HEK293 (cell line): ENCODE measurements at regions not wholly inside any gene's neighbourhood (a gene's known extent, or its start where the extent isn't known, plus 50 kb on each side); places are given as distances from the start of the nearest gene placed in this dataset.

Experiments
- ATF2 ChIP-seq: fragments of 450-650 bp; formaldehyde crosslinking; IDR thresholded peaks from 2 replicates; pipeline ENCODE4 v1.5.1; 2016; ENCODE audit warnings: missing biosample characterization, missing genetic modification characterization, low read depth
- CTCF ChIP-seq: fragments of 450-650 bp; formaldehyde crosslinking; IDR thresholded peaks from 2 replicates; pipeline ENCODE4 v1.5.1; 2016; ENCODE audit warnings: missing biosample characterization, missing genetic modification characterization
- OVOL3 ChIP-seq: fragments of 450-650 bp; formaldehyde crosslinking; IDR thresholded peaks from 2 replicates; pipeline ENCODE4 v1.5.1; 2016; ENCODE audit warnings: missing biosample characterization, missing genetic modification characterization
- SP2 ChIP-seq: fragments of 450-650 bp; formaldehyde crosslinking; IDR thresholded peaks from 2 replicates; pipeline ENCODE4 v1.5.1; 2016; ENCODE audit warnings: missing biosample characterization, missing genetic modification characterization
- TSHZ1 ChIP-seq: fragments of 450-650 bp; formaldehyde crosslinking; IDR thresholded peaks from 2 replicates; pipeline ENCODE4 v1.5.1; 2016; ENCODE audit warnings: missing biosample characterization, missing genetic modification characterization, borderline replicate concordance
- WT1 ChIP-seq: fragments of 450-650 bp; formaldehyde crosslinking; IDR thresholded peaks from 2 replicates; pipeline ENCODE4 v1.5.1; 2016; ENCODE audit warnings: missing biosample characterization, missing genetic modification characterization
- YY2 ChIP-seq: fragments of 450-650 bp; formaldehyde crosslinking; IDR thresholded peaks from 2 replicates; pipeline ENCODE4 v1.5.1; 2016; ENCODE audit warnings: missing biosample characterization, missing genetic modification characterization
- ZBTB26 ChIP-seq: fragments of 450-650 bp; formaldehyde crosslinking; optimal IDR thresholded peaks from 2 replicates; pipeline ENCODE3; 2016; ENCODE audit warnings: missing biosample characterization, mild to moderate bottlenecking, missing genetic modification characterization
- ZBTB8A ChIP-seq: fragments of 450-650 bp; formaldehyde crosslinking; IDR thresholded peaks from 2 replicates; pipeline ENCODE4 v1.5.1; 2016; ENCODE audit warnings: missing biosample characterization, missing genetic modification characterization
- ZIC2 ChIP-seq: fragments of 450-650 bp; formaldehyde crosslinking; IDR thresholded peaks from 2 replicates; pipeline ENCODE4 v1.5.1; 2016; ENCODE audit warnings: missing biosample characterization, missing genetic modification characterization
- ZNF639 ChIP-seq: fragments of 450-650 bp; formaldehyde crosslinking; IDR thresholded peaks from 2 replicates; pipeline ENCODE4 v1.5.1; 2016; ENCODE audit warnings: missing biosample characterization, missing genetic modification characterization

- TF ChIP-seq CTCF (no peak), ZIC2 (tag by site-specific recombination) (no peak), YY2 (tag by site-specific recombination) (no peak), TSHZ1 (tag by site-specific recombination) (no peak), OVOL3 (tag by site-specific recombination) (no peak), ZNF639 (tag by site-specific recombination) (no peak), SP2 (tag by site-specific recombination) (no peak), ZBTB26 (tag by site-specific recombination) (no peak), ZBTB8A (no peak), WT1 (tag by site-specific recombination) (no peak), ATF2 (tag by site-specific recombination) (no peak)
These were observed 128.6 kb downstream of the TEX29 start for GRCh38 chr13:111449041-111449440.
